NCI-H2081 (cell line): ENCODE measurements at regions not wholly inside any gene's neighbourhood (a gene's known extent, or its start where the extent isn't known, plus 50 kb on each side); places are given as distances from the start of the nearest gene placed in this dataset.
"Not testable (repeated sequence)": the region's sequence is repeated elsewhere in the genome, so short reads cannot be mapped to it uniquely, and the experiment has no call there.

ENCODE experiments used
- DNase-seq, 2 experiments: peaks; one replicate each; lab custom pipeline; 2025; lab: John Stamatoyannopoulos, UW

DNA sequence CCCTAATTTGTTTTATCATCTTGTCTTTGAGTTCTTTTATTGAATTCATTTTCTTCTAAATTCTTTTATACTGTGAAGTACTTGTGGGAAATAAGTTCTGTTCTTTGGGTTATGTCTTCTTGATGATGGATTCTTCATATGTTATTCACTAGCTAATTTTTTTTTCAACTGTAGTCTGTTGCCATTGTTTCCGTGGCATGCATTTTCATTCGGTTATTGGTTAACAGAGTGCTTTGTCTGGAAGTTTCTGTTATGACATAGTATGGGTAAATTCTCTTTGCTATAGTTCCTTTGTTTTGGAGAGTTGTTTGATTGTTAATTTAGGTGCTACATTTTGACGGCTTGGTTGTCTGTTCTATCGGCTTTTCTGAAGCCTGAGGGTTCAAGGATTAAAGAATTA is 184.9 kb upstream of the AADAT start:
- DNase-seq, result no peak

- no peak for DNase-seq
Observed at GRCh38 chr4:170272959-170273358, 183.2 kb upstream of the AADAT start.

GRCh38 chr4:170271723-170272122 is 182.0 kb upstream of the AADAT start:
- no peak for DNase-seq

- DNase-seq, result no peak
Observed at GRCh38 chr4:170270628-170271027, 180.9 kb upstream of the AADAT start.

DNA sequence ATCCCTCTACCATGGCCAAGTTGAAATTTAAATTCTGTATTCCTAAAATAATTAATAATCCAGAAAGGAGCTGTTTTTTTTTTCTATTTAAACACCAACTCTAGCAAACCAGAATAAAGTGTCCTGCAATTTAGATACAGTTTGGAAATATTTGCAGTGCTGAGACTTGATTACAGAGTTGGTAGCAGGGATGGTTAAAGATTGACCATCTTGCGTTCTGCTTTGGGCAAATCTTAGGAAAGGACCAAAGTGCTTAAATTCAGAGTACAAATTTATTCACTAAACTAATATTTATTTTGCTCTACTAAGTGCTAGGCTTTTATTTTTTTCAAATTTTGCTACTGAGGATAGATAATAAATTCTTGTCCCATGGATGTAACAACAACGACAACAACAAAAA is 180.2 kb upstream of the AADAT start:
- no peak for DNase-seq

DNA sequence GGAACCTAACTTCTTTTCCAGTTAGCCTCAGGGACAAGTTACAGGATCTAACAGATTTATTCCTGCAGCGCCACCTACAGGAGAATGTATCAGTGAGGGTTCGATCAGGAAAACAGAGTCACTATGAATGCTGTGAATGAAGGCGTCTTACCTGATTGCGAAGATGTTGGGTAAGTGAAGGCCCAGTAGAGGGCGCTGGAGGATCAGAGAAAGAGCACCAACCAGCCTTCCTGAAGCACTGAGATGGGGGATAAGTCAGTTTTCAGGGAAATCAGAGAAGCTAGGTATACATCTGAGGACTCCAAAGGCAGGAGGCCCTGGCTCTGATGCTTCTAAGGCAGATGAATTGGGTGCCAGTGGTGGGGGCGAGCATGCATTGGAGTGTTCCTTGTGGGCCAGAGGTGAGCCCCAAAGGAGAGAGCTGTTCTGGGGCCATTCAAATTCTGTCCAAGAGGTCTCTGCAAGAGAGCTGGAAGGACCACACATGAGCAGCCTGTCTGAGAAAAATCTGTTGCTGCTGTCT is 169.9 kb upstream of the AADAT start:
- peak; percentile 88 to 91 for DNase-seq

DNA sequence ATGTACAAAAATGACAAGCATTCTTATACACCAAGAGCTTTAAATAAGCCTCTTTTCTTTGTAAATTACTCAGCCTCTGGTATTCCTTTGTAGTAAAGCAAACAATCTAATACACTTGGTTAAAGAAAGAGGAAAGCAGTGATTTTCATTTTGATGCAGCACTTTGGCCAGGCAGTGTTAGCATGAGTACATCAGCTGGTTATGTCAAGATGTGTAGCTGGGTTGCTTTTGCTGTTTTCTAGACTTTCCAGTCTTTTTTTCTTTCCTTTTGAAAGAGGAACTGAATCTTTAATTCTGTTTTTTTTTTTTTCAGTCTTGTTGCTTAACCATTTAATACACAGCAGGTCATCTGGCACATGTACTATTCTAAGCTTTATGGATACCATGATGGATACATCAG is 167.1 kb upstream of the AADAT start:
- no peak for DNase-seq

DNA sequence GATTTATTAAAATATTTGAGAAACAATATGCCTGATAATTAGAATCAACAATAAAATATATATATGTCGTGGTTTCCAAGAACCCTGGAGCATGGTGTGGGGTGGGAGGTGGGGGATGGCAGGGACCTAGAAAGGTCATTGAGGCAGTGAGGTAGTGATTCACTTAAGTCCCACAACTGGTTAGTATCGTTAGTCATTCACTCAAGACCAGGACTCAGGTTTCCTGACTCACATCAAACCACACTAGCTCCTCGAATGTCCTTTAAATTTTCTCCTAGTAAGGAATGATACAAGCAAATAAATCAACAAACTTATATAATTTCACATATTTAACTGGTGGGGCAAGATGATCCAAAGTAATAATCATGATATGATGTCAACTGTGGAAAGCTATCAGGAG is 158.8 kb upstream of the AADAT start:
- DNase-seq, result no peak

GRCh38 chr4:170248029-170248428 is 158.3 kb upstream of the AADAT start:
- DNase-seq, result no peak

GRCh38 chr4:170247596-170247995 is 157.8 kb upstream of the AADAT start:
- DNase-seq, result no peak

- DNase-seq, result no peak
Observed at GRCh38 chr4:170243662-170244288, 154.0 kb upstream of the AADAT start.

- no peak for DNase-seq
Observed at GRCh38 chr4:170242471-170242870, 152.7 kb upstream of the AADAT start.

GRCh38 chr4:170234800-170235199 is 145.0 kb upstream of the AADAT start:
- no peak for DNase-seq

DNA sequence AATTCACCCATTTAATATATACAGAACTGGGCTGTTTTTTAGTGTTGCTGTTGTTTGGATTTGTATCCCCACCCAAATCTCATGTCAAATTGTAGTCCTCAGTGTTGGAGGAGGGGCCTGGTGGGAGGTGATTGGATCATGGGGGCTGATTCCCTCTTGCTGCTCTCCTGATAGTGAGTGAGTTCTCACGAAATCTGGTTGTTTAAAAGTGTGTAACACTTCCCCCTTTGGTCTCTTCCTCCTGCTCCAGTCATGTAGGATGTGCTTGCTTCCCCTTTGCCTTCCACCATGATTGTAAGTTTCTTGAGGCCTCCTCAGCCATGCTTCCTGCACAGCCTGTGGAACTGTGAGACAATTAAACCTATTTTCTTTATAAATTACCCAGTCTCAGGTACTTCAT is 141.6 kb upstream of the AADAT start:
- no peak for DNase-seq

- no peak for DNase-seq
Observed at GRCh38 chr4:170230242-170230641, 140.5 kb upstream of the AADAT start.

DNA sequence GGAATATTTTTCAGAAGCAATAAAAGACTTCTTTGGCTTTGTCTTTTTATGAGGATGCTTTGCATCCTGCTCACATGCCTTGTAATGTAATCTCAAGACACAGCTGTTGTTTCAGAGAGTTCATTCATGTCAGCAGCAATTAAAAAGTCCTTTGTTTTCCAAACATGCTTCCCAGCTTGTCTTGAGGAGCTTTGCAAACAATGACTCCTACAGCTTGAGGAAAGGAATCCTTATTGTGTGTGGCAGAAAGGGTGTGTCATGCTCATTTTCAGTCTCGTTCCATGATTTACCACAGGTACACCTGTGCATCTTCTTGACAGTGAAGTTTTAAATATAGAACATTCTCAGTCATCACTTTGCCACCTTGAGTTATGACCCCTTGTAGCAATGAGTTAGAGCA is 139.2 kb upstream of the AADAT start:
- no peak for DNase-seq

DNA sequence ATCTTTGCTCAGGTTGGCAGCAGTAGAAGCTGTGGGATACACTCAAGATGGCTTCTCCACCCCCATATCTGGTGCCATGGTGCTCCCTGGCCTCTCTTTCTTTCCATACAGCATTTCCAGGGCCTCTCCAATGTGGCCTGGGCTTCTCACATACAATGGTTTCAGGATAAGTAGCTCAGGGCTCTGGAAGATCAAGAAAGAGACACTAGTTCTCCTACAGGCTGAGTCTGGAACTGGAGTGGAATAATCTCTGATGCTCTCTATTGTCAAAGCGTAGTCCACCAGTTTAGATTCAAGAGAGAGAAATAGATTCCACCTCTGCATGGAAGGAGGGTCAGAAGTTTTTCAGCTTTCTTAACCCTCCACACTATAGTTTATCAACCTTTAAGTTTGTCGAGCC is 138.2 kb upstream of the AADAT start:
- DNase-seq, result no peak

GRCh38 chr4:170226288-170226687 is 136.5 kb upstream of the AADAT start:
- DNase-seq, result no peak

- DNase-seq, result no peak
Observed at GRCh38 chr4:170214731-170215130, 125.0 kb upstream of the AADAT start.

DNA sequence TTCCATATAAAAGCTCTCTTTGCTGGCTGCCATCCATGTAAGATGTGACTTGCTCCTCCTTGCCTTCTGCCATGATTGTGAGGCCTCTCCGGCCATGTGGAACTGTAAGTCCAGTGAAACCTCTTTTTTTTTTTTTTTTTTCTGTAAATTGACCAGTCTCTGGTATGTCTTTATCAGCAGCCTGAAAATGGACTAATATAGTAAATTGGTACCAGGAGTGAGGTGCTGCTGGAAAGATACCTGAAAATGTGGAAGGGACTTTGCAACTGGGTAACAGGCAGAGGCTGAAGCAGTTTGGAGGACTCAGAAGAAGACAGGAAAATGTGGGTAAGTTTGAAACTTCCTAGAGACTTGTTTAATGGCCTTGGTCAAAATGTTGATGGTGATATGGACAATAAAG is 124.3 kb upstream of the AADAT start:
- no peak for DNase-seq

- DNase-seq, result no peak
Observed at GRCh38 chr4:170202721-170203120, 113.0 kb upstream of the AADAT start.

DNA sequence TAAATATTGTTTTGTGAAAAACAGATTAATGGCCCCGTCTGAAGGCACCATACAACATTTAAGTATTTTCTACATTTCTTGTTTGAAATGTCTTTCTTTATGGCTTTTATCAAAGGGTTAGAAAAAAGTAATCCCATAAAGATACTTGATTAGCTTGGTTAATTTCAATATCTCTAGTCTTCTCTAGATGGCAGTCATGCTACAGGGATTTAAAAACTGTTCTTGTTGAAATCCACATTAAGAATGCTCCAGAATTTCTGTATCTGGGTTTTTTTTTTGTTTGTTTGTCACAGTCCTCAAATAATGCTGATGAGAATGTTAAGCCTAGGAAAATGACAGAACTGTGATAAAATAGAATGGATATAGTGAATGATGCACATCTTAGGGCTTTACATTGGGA is 109.0 kb upstream of the AADAT start:
- DNase-seq, result peak in 1 of 2 experiments; percentile 1

GRCh38 chr4:170194794-170195193 is 105.0 kb upstream of the AADAT start:
- not testable (repeated sequence) for DNase-seq

GRCh38 chr4:170193496-170193895 is 103.7 kb upstream of the AADAT start:
- DNase-seq, result no peak
